SK-N-SH treated with all-trans-retinoic acid at 6 μM for 48 hours (cell line): ENCODE measurements at regions not wholly inside any gene's neighbourhood (a gene's known extent, or its start where the extent isn't known, plus 50 kb on each side); places are given as distances from the start of the nearest gene placed in this dataset.

Source experiments
- POU6F1 ChIP-seq: fragments of 250-450 bp; sonication (Bioruptor Pico); IDR thresholded peaks from 2 replicates; pipeline ENCODE4 v1.8.0; 2021; ENCODE audit warnings: low read depth, mild to moderate bottlenecking, moderate library complexity, borderline replicate concordance
- TCF4 ChIP-seq: fragments of 250-450 bp; sonication (Bioruptor Pico); IDR thresholded peaks from 2 replicates; pipeline ENCODE4 v1.8.0; 2021; ENCODE audit warnings: mild to moderate bottlenecking, moderate library complexity, borderline replicate concordance

DNA sequence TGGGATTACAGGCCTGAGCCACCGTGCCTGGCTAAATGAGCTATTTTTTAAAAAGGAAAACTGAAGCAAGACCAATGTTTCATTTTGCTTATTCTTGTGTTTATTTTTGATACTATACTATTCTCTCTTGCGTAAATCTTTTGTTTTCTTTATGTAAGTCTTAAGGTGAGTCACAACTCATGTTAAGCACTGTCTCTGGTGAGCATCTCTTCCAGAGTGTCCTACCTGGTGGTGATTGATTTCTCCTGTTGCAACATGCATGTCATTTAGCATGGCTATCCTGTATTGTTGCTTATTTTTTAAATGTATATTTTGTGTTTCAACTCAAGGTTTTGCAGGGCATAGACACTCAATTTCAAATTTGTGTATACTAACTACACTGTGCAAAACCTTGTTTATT, 336.0 kb downstream of the RFPL4B start:
- TF ChIP-seq POU6F1 (CRISPR knock-in tag) = no peak
- no peak for TF ChIP-seq TCF4 (CRISPR knock-in tag)
